ENCODE measurements at regions not wholly inside any gene's neighbourhood (a gene's known extent, or its start where the extent isn't known, plus 50 kb on each side); places are given as distances from the start of the nearest gene placed in this dataset.

DNA sequence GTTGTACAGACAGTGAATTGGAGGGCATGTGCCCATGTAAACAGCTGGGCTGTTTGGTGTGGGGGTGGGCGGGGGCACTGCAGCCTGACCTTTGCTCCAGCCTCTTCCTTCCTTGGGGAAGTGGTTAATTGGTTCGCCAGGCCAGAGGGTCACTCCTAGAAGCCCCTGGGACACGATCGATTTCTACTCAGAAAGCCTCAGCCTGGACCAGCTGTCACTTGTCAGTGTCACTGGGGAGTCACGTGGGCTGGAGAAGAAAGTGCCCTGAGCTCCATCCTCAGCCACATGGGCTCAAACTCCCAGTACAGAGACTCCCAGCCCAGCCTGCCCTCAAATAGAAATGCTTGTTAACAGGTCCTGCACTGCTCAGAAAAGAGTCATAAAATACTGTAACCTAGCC lies 423.8 kb upstream of the SULF2 start:
- Histone ChIP-seq H3K27me3 (no peaks in the 10 kb centered on the region), H3K4me3 (ENCODE audit: low read depth in 1 of 2, low read length in 1 of 2) (no peak overlapping the region), H3K4me1 (ENCODE audit: control insufficient read depth in 1 of 2, insufficient read depth in 1 of 2, low read depth in 1 of 2, low read length in 1 of 2) (no peaks in the 10 kb centered on the region), H3K27ac (no peak overlapping the region), H3K36me3 (no peaks in the 10 kb centered on the region), H3K9me3 (no peaks in the 10 kb centered on the region)
- TF ChIP-seq, protein P1, sequence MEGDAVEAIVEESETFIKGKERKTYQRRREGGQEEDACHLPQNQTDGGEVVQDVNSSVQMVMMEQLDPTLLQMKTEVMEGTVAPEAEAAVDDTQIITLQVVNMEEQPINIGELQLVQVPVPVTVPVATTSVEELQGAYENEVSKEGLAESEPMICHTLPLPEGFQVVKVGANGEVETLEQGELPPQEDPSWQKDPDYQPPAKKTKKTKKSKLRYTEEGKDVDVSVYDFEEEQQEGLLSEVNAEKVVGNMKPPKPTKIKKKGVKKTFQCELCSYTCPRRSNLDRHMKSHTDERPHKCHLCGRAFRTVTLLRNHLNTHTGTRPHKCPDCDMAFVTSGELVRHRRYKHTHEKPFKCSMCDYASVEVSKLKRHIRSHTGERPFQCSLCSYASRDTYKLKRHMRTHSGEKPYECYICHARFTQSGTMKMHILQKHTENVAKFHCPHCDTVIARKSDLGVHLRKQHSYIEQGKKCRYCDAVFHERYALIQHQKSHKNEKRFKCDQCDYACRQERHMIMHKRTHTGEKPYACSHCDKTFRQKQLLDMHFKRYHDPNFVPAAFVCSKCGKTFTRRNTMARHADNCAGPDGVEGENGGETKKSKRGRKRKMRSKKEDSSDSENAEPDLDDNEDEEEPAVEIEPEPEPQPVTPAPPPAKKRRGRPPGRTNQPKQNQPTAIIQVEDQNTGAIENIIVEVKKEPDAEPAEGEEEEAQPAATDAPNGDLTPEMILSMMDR (IDR thresholded peaks at IDR 0.05): no peak

DNA sequence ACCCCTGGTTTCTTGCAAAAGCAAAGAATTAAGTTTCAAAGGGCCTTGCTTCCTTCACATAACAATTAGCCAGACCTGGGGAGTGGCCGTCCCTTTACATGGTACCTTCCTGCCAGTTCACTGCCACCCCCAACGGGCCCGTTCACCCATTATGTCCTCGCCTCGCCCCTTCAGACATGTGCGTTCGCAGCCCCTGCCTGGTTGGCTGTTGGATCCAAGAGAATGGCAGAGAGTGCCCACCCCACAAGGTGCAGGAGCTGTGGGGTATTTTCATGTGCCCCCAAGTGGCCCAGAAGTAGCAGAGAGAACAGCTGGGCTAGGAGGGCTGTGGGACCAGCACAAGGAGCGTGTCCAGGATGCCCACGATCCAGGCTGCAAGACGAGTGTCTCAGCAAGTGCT lies 422.9 kb upstream of the SULF2 start:
- no peak overlapping the region for H3K4me3 ChIP-seq (ENCODE audit: low read depth in 1 of 2, low read length in 1 of 2)
- no peaks in the 10 kb centered on the region for H3K9me3 ChIP-seq
- no peaks in the 10 kb centered on the region for H3K36me3 ChIP-seq
- no peak overlapping the region for H3K27ac ChIP-seq
- TF ChIP-seq, protein P1 (IDR thresholded peaks at IDR 0.05): no peak
- H3K4me1 ChIP-seq (ENCODE audit: control insufficient read depth in 1 of 2, insufficient read depth in 1 of 2, low read depth in 1 of 2, low read length in 1 of 2): no peaks in the 10 kb centered on the region
- H3K27me3 ChIP-seq: no peaks in the 10 kb centered on the region

DNA sequence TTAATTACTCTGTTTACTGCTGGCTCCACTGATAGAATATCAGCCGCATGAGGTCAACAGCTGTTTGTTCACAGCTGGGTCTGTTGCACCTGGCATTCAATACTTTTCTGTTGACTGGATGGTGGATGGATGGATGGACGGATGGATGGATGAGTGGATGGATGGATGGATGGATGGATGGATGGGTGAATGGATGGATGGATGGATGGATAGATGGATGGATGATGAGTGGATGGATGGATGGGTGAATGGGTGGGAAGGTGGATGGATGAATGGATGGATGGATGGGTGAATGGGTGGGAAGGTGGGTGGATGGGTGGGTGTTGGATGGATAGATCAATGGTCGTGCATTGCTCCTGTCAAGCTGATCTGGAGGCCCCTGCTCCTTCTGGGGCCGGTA lies 422.2 kb upstream of the SULF2 start:
- no peaks in the 10 kb centered on the region for H3K36me3 ChIP-seq

DNA sequence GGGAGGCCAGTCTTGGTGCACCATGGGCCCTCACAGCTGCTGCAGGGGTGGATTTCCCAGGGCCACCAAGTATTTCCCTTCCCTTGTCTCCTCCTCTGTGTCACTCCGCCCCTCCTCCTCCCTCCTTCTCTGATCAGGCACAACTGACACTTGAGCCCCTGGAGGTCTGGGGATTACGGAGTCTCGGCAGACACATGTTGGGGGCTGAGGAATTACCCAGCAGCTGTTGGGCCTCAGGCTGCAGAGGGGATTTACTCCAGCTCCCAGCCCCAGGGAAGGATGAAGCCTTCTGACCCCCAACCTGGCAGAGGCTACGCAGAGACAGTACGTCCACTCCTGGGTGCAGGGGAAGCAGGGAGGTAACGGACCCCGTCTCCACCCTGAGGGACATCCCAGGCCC lies 420.5 kb upstream of the SULF2 start:
- Histone ChIP-seq H3K4me3 (ENCODE audit: low read depth in 1 of 2, low read length in 1 of 2) (no peak overlapping the region), H3K36me3 (no peaks in the 10 kb centered on the region), H3K9me3 (no peaks in the 10 kb centered on the region), H3K4me1 (ENCODE audit: control insufficient read depth in 1 of 2, insufficient read depth in 1 of 2, low read depth in 1 of 2, low read length in 1 of 2) (no peaks in the 10 kb centered on the region), H3K27ac (no peak overlapping the region), H3K27me3 (no peaks in the 10 kb centered on the region)
- TF ChIP-seq, protein P1 (IDR thresholded peaks at IDR 0.05): no peak

More for the DNA sequence above, 422.2 kb upstream of the SULF2 start:
- Histone ChIP-seq H3K4me3 (ENCODE audit: low read depth in 1 of 2, low read length in 1 of 2) (no peak overlapping the region), H3K27ac (no peak overlapping the region), H3K27me3 (no peaks in the 10 kb centered on the region), H3K4me1 (ENCODE audit: control insufficient read depth in 1 of 2, insufficient read depth in 1 of 2, low read depth in 1 of 2, low read length in 1 of 2) (no peaks in the 10 kb centered on the region), H3K9me3 (no peaks in the 10 kb centered on the region)
- TF ChIP-seq, protein P1 (IDR thresholded peaks at IDR 0.05): no peak

DNA sequence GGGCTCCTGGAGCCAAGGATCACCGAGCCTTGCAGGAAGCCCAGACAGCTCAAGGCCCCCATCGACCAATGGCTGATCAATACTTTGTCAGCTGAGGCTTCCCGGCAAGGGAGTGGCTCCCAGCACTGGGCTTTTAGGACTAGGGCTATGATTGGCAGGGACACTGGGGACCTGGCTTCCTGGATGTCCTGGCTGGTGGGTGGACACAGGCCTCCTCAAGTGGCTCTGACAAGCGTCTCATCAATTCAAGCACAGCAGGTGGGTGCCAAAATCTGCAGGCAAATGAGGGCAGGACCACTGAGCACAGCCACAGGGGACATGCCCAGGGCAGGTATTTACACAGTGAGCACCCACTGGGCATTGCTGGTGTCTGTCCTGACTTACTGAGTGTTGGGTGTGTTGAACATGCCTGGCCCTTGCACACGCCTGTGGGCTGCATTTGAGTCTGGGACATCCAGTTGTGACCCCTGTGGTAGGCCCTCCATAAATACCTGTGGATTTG lies 420.1 kb upstream of the SULF2 start:
- H3K4me1 ChIP-seq (ENCODE audit: control insufficient read depth in 1 of 2, insufficient read depth in 1 of 2, low read depth in 1 of 2, low read length in 1 of 2): no peaks in the 10 kb centered on the region
- H3K9me3 ChIP-seq: no peaks in the 10 kb centered on the region
- no peak overlapping the region for H3K27ac ChIP-seq
- TF ChIP-seq, protein P1 (IDR thresholded peaks at IDR 0.05): no peak
- no peaks in the 10 kb centered on the region for H3K36me3 ChIP-seq
- H3K27me3 ChIP-seq: no peaks in the 10 kb centered on the region
- H3K4me3 ChIP-seq (ENCODE audit: low read depth in 1 of 2, low read length in 1 of 2): no peak overlapping the region

DNA sequence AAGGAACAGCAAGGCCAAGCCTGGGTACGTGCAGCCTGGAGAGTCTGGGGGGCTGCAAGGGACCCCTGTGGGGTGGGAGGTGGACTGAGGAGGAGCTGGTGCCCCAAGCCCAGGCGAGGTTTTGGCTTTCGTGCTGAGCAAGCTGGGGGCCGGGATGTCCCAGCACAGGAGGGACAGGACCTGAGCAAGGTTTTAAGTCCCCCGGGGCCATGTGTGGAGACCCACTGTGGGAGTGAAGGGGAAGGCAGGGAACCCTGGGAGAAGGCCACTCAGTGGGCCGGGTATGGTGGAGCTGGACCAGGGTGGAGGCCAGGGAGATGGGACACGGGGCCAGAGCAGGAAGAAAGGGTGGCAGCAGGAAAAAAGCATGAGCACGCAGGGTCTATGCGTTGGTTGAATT lies 419.2 kb upstream of the SULF2 start:
- no peak overlapping the region for H3K27ac ChIP-seq
- no peak overlapping the region for H3K4me3 ChIP-seq (ENCODE audit: low read depth in 1 of 2, low read length in 1 of 2)
- TF ChIP-seq, protein P1 (IDR thresholded peaks at IDR 0.05): no peak

More for the DNA sequence above, 419.2 kb upstream of the SULF2 start:
- Histone ChIP-seq H3K36me3 (no peaks in the 10 kb centered on the region), H3K27me3 (no peaks in the 10 kb centered on the region), H3K9me3 (no peaks in the 10 kb centered on the region), H3K4me1 (ENCODE audit: control insufficient read depth in 1 of 2, insufficient read depth in 1 of 2, low read depth in 1 of 2, low read length in 1 of 2) (no peaks in the 10 kb centered on the region)
